ENCODE measurements at regions not wholly inside any gene's neighbourhood (a gene's known extent, or its start where the extent isn't known, plus 50 kb on each side); places are given as distances from the start of the nearest gene placed in this dataset.

DNA sequence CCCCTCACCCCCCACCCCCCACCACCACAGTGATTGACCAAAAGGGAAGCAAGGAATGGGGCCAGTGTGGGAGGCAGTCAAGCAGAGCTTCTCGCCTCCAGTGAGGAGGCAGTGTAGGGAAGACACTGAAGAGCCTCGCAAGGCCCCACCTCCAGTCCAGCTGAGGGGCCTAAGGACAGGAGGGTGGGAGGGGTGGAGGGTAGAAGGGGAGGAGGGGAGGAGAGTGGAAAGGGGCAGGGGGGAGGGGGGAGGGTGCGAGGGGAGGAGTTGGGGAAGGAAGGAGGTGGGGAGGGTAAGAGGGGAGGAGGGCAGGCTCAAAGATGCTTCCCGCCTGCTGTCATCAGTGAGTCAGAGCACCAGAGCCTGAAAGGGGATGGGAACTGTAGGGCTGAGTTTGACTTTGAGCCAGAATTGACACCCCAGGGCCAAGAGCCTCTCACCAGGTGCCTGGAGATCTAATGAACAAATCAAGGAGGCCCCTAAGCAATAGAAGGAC lies 786.2 kb downstream of the UQCRFS1 start:
- TF ChIP-seq, protein P1, sequence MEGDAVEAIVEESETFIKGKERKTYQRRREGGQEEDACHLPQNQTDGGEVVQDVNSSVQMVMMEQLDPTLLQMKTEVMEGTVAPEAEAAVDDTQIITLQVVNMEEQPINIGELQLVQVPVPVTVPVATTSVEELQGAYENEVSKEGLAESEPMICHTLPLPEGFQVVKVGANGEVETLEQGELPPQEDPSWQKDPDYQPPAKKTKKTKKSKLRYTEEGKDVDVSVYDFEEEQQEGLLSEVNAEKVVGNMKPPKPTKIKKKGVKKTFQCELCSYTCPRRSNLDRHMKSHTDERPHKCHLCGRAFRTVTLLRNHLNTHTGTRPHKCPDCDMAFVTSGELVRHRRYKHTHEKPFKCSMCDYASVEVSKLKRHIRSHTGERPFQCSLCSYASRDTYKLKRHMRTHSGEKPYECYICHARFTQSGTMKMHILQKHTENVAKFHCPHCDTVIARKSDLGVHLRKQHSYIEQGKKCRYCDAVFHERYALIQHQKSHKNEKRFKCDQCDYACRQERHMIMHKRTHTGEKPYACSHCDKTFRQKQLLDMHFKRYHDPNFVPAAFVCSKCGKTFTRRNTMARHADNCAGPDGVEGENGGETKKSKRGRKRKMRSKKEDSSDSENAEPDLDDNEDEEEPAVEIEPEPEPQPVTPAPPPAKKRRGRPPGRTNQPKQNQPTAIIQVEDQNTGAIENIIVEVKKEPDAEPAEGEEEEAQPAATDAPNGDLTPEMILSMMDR (IDR thresholded peaks at IDR 0.05 in 4 of 5, conservative IDR thresholded peaks at IDR 0.05 in 1 of 5) = no peak
- no peak for TF ChIP-seq POLR2A (IDR thresholded peaks at IDR 0.05)

All from gastrocnemius medialis (tissue), 4 donors.